Mesenchymal stem cell (in vitro differentiated cells and primary cell): ENCODE measurements at regions not wholly inside any gene's neighbourhood (a gene's known extent, or its start where the extent isn't known, plus 50 kb on each side); places are given as distances from the start of the nearest gene placed in this dataset.
A peak's percentile ranks its signal among the peaks of the same experiment; 100 is the strongest.

ENCODE experiments used
- DNase-seq: peaks from one replicate; pipeline ENCODE4 v3.0.0-alpha.2; 2013
- H2AFZ ChIP-seq: one replicate; pipeline ENCODE4 v1.6.1; 2013; ENCODE audit warnings: low read depth, mild to moderate bottlenecking, control low read depth, inconsistent platforms, low read length, moderate library complexity
- H2AK5ac ChIP-seq: 2 replicates; pipeline ENCODE4 v1.6.1; 2013; ENCODE audit warnings: low read length, moderate library complexity, mild to moderate bottlenecking, inconsistent platforms; ENCODE audit not compliant: severe bottlenecking
- H2BK120ac ChIP-seq: one replicate; pipeline ENCODE4 v1.6.1; 2013; ENCODE audit warnings: low read depth, mild to moderate bottlenecking, inconsistent platforms, low read length, moderate library complexity
- H2BK12ac ChIP-seq, 2 experiments: one replicate each; pipeline ENCODE4 v1.6.1; 2013; ENCODE audit warnings: inconsistent platforms in 2 of 2, low read length in 2 of 2, mild to moderate bottlenecking in 2 of 2, moderate library complexity in 2 of 2, control low read depth in 1 of 2
- H2BK15ac ChIP-seq: one replicate; pipeline ENCODE4 v1.6.1; 2013; ENCODE audit warnings: mild to moderate bottlenecking, low read depth, inconsistent platforms; ENCODE audit not compliant: poor library complexity, severe bottlenecking
- H2BK5ac ChIP-seq: 2 replicates; pipeline ENCODE4 v1.6.1; 2013; ENCODE audit warnings: low read depth, mild to moderate bottlenecking, low read length, control low read depth, inconsistent platforms; ENCODE audit not compliant: poor library complexity, severe bottlenecking
- H3K14ac ChIP-seq, 2 experiments: one replicate each; pipeline ENCODE4 v1.6.1; 2013; ENCODE audit warnings: inconsistent platforms in 2 of 2, low read length in 2 of 2, control low read depth in 1 of 2, mild to moderate bottlenecking in 1 of 2, moderate library complexity in 1 of 2
- H3K18ac ChIP-seq, 2 experiments: one replicate each; pipeline ENCODE4 v1.6.1; 2013; ENCODE audit warnings: inconsistent platforms in 2 of 2, low read length in 2 of 2, control low read depth in 1 of 2, low read depth in 1 of 2, mild to moderate bottlenecking in 1 of 2
- H3K23ac ChIP-seq, 2 experiments: one replicate each; pipeline ENCODE4 v1.6.1; 2013; ENCODE audit warnings: inconsistent platforms in 2 of 2, low read length in 2 of 2, mild to moderate bottlenecking in 2 of 2, moderate library complexity in 2 of 2, control low read depth in 1 of 2
- H3K27ac ChIP-seq: 2 replicates; pipeline ENCODE4 v1.5.1; 2013; ENCODE audit warnings: mild to moderate bottlenecking, moderate library complexity, low read length, control low read depth, inconsistent platforms; ENCODE audit not compliant: poor library complexity, severe bottlenecking
- H3K27me3 ChIP-seq, 2 experiments: 2 replicates each; pipeline versions ENCODE4 v1.6.1 to v1.7.0; 2013; ENCODE audit warnings: low read length in 2 of 2, mild to moderate bottlenecking in 2 of 2, moderate library complexity in 2 of 2, control low read depth in 1 of 2, inconsistent platforms in 1 of 2; ENCODE audit not compliant: control insufficient read depth in 1 of 2, insufficient read depth in 1 of 2
- H3K36me3 ChIP-seq, 2 experiments: 2 replicates each; pipeline versions ENCODE4 v1.6.1 to v1.7.0; 2013; ENCODE audit warnings: low read length in 2 of 2, control low read depth in 1 of 2, inconsistent platforms in 1 of 2, low read depth in 1 of 2, mild to moderate bottlenecking in 1 of 2; ENCODE audit not compliant: insufficient read depth in 2 of 2, control insufficient read depth in 1 of 2
- H3K4ac ChIP-seq, 2 experiments: one replicate each; pipeline ENCODE4 v1.6.1; 2013; ENCODE audit warnings: inconsistent platforms in 2 of 2, low read length in 2 of 2, mild to moderate bottlenecking in 2 of 2, moderate library complexity in 2 of 2, control low read depth in 1 of 2, low read depth in 1 of 2
- H3K4me1 ChIP-seq: 2 replicates; pipeline ENCODE4 v1.6.1; 2013; ENCODE audit warnings: low read depth, low read length, control low read depth; ENCODE audit not compliant: control insufficient read depth, insufficient read depth
- H3K4me2 ChIP-seq: 2 replicates; pipeline ENCODE4 v1.6.1; 2013; ENCODE audit warnings: low read length, mild to moderate bottlenecking, inconsistent platforms; ENCODE audit not compliant: poor library complexity, severe bottlenecking
- H3K4me3 ChIP-seq, 2 experiments: 2 replicates each; pipeline versions ENCODE4 v1.5.1 to v1.7.0; 2013; ENCODE audit warnings: low read length in 2 of 2, mild to moderate bottlenecking in 2 of 2, control low read depth in 1 of 2, low read depth in 1 of 2; ENCODE audit not compliant: insufficient read depth in 1 of 2
- H3K79me1 ChIP-seq: replicated peaks from 2 replicates; pipeline ENCODE4 v1.6.1; 2013; ENCODE audit warnings: mild to moderate bottlenecking, control low read depth, low read length, inconsistent platforms; ENCODE audit not compliant: poor library complexity, severe bottlenecking
- H3K9ac ChIP-seq: 2 replicates; pipeline ENCODE4 v1.7.0; 2013; ENCODE audit warnings: mild to moderate bottlenecking, low read length, moderate library complexity
- H3K9me3 ChIP-seq: 2 replicates; pipeline ENCODE4 v1.7.0; 2013; ENCODE audit warnings: mild to moderate bottlenecking, low read length; ENCODE audit not compliant: control insufficient read depth
- H4K8ac ChIP-seq: one replicate; pipeline ENCODE4 v1.6.1; 2013; ENCODE audit warnings: inconsistent platforms, mild to moderate bottlenecking, low read length, moderate library complexity
- H4K91ac ChIP-seq: one replicate; pipeline ENCODE4 v1.6.1; 2013; ENCODE audit warnings: mild to moderate bottlenecking, low read length, inconsistent platforms
- WGBS: methylation state at CpG from one replicate; pipeline ENCODE4 v1.1.7; 2013; ENCODE audit warnings: mixed read lengths; 5-methylcytosine and 5-hydroxymethylcytosine counted together

DNA sequence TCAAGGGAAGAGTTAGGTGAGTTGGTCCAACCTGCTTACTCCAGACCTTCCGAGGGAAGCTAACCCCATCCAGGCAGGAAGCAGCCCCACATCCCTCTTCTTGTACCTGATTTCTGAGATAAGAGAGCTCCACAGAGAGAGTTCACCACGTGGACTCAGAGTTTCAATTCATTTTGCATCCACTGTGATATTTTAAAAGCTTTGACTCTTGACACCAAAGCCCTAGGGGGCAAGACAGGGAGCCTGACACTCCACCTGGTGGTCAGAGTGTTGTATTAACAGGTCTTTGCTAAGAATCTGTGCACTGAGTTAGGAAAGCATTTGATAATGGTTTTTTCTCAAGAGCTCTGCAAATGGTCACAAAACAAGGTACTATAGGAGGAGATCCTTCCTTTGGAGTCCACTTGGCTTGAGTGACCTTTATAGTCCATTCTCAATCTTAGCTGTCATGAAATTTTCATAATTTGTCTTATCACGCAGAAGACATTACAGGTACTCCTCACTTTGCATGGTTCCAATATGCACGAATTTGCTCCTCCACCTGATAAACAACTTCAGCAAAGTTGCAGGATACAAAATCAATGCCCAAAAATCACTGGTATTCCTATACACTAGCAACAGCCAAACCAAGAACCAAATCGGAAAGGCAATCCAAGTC, 56.2 kb upstream of the RIPOR2 start:
- Histone ChIP-seq H3K4me2 (no peak overlapping the region), H3K14ac (no peak overlapping the region), H3K4me1 (no peaks in the 10 kb centered on the region), H2BK12ac (no peak overlapping the region), H2AK5ac (no peak overlapping the region), H3K79me1 (no peaks in the 10 kb centered on the region), H4K8ac (no peak overlapping the region), H2BK5ac (no peak overlapping the region), H3K9ac (no peak overlapping the region), H4K91ac (no peak overlapping the region), H3K4me3 (no peak overlapping the region), H3K36me3 (no peaks in the 10 kb centered on the region), H3K18ac (no peak overlapping the region), H3K27me3 (peaks cover 0 to 7% of the 10 kb centered on the region in 2 experiments), H3K4ac (no peak overlapping the region), H2BK15ac (no peak overlapping the region), H3K9me3 (peaks cover 14% of the 10 kb centered on the region), H2AFZ (no peak overlapping the region), H3K27ac (no peak overlapping the region), H2BK120ac (no peak overlapping the region), H3K23ac (no peak overlapping the region)
- WGBS: 72% methylated on average over 5 of the region's 5 CpGs
- peak; percentile 52 for DNase-seq

DNA sequence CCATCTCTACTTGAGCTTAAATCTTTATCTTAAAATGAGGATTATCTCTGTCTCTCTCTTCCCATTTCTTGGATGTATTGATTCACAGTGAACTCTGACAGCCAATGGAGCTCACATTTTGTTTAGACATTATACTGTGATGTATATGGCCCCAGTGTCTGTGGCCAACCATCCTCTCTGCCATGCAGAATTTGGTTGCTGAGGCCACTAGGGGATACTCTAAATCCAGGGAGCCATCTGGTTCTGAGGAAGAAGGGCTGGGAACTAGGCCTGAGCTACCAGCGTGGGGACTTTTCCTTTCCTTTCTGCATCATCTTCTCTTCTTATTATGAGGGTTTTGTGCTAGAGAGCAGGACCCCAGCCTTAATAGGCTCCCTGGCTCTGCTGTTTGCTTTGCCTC, 59.1 kb upstream of the RIPOR2 start:
- peak overlapping the region in 1 of 2 experiments; percentile 49 for H3K18ac ChIP-seq
- no peaks in the 10 kb centered on the region for H3K79me1 ChIP-seq
- H2BK5ac ChIP-seq: no peak overlapping the region
- H3K14ac ChIP-seq: no peak overlapping the region
- no peak overlapping the region for H3K27ac ChIP-seq
- H2BK15ac ChIP-seq: no peak overlapping the region
- no peak overlapping the region for H2BK12ac ChIP-seq
- no peak overlapping the region for H3K23ac ChIP-seq
- H2AK5ac ChIP-seq: no peak overlapping the region
- H2AFZ ChIP-seq: no peak overlapping the region
- H2BK120ac ChIP-seq: no peak overlapping the region
- WGBS: no CpG with 5 or more reads among the region's 1 CpG
- H3K9me3 ChIP-seq: peaks cover 6% of the 10 kb centered on the region
- no peak for DNase-seq
- peaks cover 0 to 7% of the 10 kb centered on the region in 2 experiments for H3K27me3 ChIP-seq
- no peak overlapping the region for H3K4me3 ChIP-seq
- no peak overlapping the region for H4K8ac ChIP-seq
- H3K4me2 ChIP-seq: no peak overlapping the region
- H3K4ac ChIP-seq: no peak overlapping the region
- no peak overlapping the region for H3K9ac ChIP-seq
- H4K91ac ChIP-seq: no peak overlapping the region
- H3K4me1 ChIP-seq: no peaks in the 10 kb centered on the region
- no peaks in the 10 kb centered on the region for H3K36me3 ChIP-seq

GRCh38 chr6:24995270-24995669, 59.5 kb upstream of the RIPOR2 start:
- no peak overlapping the region for H2AFZ ChIP-seq
- no peaks in the 10 kb centered on the region for H3K79me1 ChIP-seq
- no peak overlapping the region for H2BK120ac ChIP-seq
- no peak overlapping the region for H2BK12ac ChIP-seq
- peaks cover 6% of the 10 kb centered on the region for H3K9me3 ChIP-seq
- peaks cover 0 to 7% of the 10 kb centered on the region in 2 experiments for H3K27me3 ChIP-seq
- H3K4me2 ChIP-seq: no peak overlapping the region
- H2AK5ac ChIP-seq: no peak overlapping the region
- no peak overlapping the region for H2BK5ac ChIP-seq
- H3K4me1 ChIP-seq: no peaks in the 10 kb centered on the region
- DNase-seq: no peak
- 100% methylated on average over 1 of the region's 4 CpGs for WGBS
- H4K91ac ChIP-seq: no peak overlapping the region
- H3K36me3 ChIP-seq: no peaks in the 10 kb centered on the region
- no peak overlapping the region for H3K23ac ChIP-seq
- H3K14ac ChIP-seq: no peak overlapping the region
- H3K18ac ChIP-seq: peak overlapping the region in 1 of 2 experiments; percentile 49
- H2BK15ac ChIP-seq: no peak overlapping the region
- no peak overlapping the region for H3K27ac ChIP-seq
- no peak overlapping the region for H3K4me3 ChIP-seq
- no peak overlapping the region for H4K8ac ChIP-seq
- H3K9ac ChIP-seq: no peak overlapping the region
- H3K4ac ChIP-seq: no peak overlapping the region

- Histone ChIP-seq H2AFZ (no peak overlapping the region), H2AK5ac (no peak overlapping the region), H3K79me1 (no peaks in the 10 kb centered on the region), H3K36me3 (no peaks in the 10 kb centered on the region), H3K27me3 (peaks cover 0 to 7% of the 10 kb centered on the region in 2 experiments), H3K27ac (no peak overlapping the region), H2BK120ac (no peak overlapping the region), H3K4me3 (no peak overlapping the region), H2BK12ac (no peak overlapping the region), H3K4me1 (no peaks in the 10 kb centered on the region), H3K9me3 (peaks cover 6% of the 10 kb centered on the region), H2BK5ac (no peak overlapping the region), H3K4ac (no peak overlapping the region), H2BK15ac (no peak overlapping the region), H4K8ac (peak overlapping the region; percentile 16), H3K18ac (peak overlapping the region; percentile 56 to 66), H3K4me2 (no peak overlapping the region), H3K14ac (peak overlapping the region in 1 of 2 experiments; percentile 86), H3K23ac (peak overlapping the region in 1 of 2 experiments; percentile 80), H3K9ac (no peak overlapping the region), H4K91ac (peak overlapping the region; percentile 45)
- WGBS: 52% methylated on average over 4 of the region's 5 CpGs
- no peak for DNase-seq
Observed at GRCh38 chr6:24996269-24996836, 60.6 kb upstream of the RIPOR2 start.
